HG02973 (cell line): ENCODE measurements at regions not wholly inside any gene's neighbourhood (a gene's known extent, or its start where the extent isn't known, plus 50 kb on each side); places are given as distances from the start of the nearest gene placed in this dataset.
"Not testable (repeated sequence)": the region's sequence is repeated elsewhere in the genome, so short reads cannot be mapped to it uniquely, and the experiment has no call there.

Experiments used
- ATAC-seq: cut with Tn5 transposase; IDR thresholded peaks from one replicate; pipeline ENCODE4 v1.9.1; 2021; ENCODE audit warnings: moderate library complexity; ENCODE audit not compliant: unreplicated experiment

DNA sequence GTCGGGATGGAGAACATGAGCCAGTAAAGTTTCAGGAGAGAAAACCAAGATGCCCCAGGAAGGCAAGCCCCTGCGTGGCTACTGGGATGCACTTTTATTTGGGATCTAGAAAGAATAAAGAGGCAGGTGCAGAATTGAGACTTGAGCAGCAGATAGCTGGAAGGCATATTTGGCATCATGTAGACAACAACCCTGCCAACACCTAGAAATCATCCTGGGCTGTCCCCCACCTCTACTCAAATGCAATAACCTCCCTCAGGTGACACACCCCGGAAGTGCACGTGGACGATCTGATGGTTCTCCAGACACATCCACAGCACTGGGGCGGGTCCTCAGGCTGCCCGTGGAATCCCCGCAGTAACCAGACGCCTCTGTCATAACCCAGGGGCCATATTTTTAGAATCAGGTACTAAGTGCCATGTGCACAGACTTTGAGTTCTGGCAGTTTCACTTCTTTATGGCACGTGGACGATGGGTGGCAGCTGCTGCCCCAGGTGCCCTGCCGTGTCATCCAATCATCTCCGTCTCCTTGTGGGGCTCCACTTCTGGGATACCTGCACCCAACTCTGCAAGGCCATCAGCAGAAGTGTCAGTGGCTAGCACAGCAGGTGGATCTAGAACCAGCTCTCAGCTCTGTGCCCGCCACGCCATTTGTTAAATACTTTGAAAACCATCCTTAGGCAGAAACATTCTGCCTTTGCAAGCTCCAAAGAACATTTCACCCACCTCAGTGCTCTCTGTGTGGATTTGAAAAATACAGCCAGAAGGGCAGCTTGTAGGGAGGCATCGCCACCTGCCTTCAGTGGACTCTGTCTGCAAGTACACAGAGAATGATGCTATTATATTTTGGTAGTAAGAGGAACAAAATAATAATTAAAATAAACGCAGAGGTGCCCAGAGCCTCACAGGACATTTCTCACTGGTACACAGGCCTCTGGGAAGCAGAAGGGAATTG is 771.7 kb upstream of the TMEM132C start:
- ATAC-seq, result no peak

DNA sequence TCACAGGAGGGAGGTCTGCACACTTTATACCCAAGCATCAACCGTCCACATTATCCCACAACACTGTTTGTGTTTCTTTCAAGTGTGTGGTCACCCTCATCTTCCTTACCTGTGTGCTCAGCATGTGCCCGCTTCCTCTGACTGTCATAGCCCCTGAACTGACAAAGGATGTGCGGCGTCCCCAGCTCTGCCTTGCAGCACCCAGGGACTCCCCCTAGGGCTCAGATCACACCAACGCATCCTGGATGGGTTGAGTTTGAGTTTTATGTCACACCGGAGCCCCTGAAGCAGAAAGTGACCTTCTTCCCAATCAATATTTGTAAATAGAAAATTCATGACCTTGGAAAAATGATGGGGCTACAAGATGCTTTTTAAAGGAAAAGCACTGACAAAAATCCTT is 770.7 kb upstream of the TMEM132C start:
- ATAC-seq, result no peak

DNA sequence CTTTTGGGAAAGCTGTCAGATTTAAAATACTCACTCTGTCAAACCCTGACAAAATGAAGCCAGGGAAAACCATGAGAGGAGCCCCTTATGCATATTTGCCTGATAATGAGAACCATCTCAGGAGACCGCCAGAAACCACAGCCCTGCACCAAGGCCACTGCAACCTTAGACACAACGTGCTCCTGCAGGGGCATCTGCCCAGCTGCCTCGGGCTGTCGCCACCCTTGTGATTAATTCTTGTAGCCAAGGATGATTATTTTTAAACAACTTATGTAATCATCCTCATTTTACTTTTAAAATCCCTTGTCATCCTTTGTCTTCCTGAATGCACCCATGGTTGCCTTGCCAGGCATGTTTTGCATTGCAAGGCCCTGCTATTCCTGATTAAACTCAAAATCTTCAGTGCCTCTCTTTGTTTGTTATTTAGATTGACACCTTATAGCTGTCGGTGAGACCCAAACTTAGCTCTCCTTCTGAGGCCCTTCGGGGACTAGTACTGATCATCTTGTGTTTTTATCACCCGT is 766.4 kb upstream of the TMEM132C start:
- ATAC-seq, result no peak

DNA sequence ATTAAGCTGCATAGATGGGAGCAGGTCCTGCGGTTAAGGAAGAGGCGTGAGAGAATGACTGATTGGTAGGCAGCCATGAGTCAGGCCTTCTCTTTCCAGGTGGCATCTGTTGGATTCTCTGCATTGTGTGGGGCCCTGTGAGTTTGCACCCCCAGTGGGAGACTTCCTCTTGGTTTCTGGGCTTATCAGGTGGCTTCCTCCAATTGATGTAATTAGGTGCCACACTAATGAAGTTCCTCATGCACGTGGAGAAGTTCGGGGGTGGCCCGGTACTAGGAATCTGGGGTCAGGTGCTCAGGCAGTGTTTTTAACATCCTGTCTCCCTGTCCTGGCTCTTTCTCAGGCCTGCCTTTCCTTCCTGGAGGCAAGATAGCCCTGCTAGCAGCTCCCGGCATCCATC is 765.1 kb upstream of the TMEM132C start:
- ATAC-seq, result no peak

DNA sequence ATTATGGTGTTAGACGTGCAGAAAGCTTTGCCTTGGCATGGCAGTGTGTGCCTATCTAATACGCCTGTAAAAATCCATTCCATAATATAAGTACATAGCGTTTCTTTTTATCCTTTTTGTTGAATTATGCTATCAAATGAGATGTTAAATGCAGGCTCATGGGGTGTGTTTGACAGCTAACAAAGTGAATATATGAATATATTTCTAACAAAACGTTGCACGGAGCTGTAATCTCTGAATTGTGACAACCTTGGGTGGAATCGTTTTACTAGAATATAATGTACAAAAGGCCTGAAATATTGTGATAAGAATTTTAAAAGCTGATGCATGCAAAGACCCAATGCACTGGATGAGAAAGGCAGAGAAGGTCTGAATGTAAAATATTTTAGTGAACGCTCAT is 763.7 kb upstream of the TMEM132C start:
- ATAC-seq, result no peak

DNA sequence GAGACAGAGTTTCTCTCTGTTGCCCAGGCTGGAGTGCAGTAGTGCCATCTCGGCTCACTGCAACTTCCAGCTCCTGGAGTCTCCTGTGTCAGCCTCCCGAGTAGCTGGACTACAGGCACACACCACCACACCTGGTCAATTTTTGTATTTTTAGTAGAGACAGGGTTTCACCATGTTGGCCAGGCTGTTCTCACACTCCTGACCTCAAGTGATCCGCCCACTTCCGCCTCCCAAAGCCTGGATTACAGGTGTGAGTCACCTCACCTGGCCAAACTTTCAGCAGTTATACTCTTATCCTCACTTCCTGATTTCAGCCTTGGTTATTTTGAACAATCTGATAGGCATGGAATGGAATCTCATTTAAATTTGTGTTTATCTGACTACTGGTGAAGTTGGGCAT is 763.0 kb upstream of the TMEM132C start:
- ATAC-seq, result not testable (repeated sequence)

DNA sequence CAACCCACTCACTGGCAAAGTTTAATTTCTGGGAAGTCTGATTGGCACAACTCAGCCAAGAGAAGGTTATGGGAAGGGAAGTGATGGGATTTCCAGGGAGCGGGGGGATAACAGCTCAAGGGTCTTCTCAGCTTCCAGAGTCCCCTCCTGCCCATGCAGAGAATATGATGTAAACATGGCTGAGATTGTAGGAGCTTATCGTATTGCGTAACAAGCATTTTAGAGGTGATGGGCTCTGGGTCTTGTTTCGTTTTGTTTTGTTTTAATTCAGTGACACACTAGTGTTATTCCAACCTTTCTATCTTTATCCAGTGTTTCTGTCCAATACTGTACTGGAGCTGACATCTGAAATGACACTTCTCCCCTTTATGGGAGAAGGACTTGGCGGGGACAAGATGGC is 762.1 kb upstream of the TMEM132C start:
- ATAC-seq, result no peak

DNA sequence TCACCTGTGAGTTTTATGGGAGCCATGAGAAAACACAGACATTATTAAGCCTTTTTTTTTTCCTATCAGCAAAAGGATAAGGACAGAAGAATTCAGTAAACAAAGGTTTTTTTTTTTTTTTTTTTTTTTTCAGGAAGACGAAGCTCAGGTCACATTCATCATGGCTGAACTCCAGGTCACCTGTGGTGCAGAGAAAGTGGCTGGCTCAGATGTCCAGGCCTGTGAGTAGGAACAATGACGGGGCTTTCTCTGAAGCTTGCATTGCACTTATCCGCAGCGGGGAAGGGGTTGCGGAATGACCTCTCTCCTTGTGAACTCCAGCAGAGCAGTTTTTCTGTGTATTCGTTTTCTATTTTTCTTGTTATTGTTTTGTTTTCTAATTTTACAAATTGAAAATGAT is 759.6 kb upstream of the TMEM132C start:
- ATAC-seq, result no peak

DNA sequence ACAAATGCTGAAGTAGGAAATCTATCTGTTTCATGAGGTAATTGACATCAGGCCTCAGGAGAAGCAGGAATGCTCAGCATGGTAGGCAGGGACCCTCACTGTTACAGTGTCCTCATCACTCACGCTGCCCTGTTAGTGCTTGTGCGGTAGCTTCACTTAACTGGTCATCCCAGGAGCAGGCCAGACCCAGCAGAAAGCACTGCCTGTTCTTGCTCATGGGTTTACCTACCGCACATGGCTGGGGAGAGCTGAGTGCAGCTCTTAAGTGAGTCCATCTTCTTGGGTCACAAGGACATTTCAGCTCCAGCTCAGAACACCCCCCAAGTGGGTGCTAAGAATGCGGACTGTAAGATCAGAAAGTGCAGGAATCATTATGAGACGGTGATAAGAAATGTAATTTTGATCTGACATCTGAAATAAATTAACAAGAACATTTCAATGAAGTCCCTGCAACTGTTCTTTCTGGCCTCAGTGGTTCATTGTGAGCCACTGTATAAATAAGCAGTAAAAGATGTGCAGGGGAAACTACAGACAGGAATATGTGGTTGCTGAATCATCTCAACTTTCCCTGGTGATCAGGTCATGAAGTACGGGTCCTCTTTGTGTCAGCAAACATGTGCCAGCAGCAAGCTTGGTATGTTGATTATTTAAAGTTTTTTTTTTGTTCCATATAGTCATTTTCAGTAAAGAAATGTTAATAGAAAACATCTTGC is 757.7 kb upstream of the TMEM132C start:
- no peak for ATAC-seq

DNA sequence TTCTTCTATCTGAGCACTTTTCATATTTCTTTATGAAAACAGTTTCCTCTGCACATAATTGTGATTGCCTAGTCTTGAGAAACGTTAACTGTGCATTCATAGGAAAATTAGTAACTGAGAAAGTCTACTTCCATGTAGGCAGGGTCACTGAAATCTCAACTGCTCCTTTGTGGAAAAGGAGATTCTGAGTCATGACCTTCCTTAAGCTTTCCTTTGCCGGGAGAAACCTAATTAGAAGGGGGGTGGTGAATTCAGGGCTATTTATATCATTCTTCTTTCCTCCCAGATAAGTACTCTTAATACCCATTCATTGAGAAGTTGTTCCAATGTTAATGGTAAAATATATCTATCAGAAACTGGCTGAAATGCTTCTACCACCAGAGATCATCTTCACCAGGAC is 751.0 kb upstream of the TMEM132C start:
- no peak for ATAC-seq

DNA sequence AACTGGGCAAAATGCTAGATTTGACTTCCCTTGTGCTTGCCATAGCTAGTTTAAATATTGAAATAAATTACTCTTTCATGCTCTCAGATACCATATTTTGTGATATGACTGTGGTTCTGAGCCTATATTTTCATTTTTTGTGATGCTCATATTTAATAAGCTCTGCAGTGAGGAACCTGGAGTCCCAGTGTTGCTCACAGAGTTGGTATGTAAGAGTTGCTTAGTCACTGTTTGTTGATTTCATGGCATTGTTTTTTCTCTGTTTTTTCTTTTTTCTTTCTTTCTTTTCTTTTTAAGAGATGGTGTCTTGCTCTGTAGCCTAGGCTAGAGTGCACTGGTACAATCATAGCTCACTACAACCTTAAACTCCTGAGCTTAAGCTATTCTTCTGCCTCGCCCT is 750.5 kb upstream of the TMEM132C start:
- no peak for ATAC-seq

DNA sequence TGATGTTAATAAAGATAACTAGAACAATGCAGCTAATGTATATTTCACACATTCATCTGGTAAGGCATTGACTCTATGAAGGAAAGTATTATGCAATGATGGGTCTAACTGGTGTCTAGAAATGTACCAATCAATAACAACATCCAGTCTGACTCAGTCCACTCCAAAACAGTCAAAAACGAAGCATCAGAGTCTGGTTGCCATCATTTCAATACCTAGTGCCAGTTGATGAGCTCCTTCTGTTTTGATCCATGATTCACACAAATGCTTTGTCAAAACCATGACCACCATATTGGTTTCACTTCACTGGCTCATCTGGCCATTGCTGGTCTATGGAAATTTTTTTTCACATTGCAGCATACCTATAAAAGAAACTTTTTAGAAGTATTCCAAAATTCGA is 747.2 kb upstream of the TMEM132C start:
- ATAC-seq, result no peak

DNA sequence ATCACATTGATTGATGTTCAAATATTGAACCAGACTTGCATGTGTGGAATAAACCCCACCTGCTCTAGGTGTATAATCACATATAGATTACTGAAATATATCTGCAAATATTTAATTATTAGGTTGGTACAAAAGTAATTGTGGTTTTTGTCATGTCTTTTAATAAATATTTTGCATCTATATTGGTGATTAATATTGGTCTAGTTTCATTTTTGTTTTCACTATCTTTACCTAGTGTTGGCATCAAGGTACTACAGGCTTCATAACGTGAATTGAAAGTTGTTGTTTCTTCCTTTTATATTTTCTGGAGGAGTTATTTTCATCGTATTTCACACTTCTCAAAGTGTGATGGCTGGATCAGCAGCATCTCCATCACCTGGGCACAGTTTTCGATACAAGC is 740.0 kb upstream of the TMEM132C start:
- no peak for ATAC-seq

DNA sequence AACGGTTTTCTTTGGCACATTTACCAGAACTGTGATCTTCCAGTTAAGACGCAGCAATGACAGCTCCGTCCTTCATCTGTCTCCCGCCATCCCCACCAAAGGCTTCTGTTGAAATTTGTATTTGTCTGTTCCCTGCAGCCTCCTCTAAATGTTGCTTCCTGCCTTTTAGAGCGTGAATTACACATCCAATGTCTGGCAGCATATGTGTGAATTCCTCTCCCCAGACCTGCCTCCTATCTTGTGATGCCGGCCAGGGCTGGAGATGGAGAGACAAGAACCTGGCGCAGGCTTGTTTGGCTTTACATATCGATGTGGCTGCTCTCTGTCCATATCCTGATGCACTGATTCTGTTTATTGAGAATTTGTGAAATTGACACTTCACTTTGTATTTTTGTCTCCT is 738.4 kb upstream of the TMEM132C start:
- no peak for ATAC-seq

DNA sequence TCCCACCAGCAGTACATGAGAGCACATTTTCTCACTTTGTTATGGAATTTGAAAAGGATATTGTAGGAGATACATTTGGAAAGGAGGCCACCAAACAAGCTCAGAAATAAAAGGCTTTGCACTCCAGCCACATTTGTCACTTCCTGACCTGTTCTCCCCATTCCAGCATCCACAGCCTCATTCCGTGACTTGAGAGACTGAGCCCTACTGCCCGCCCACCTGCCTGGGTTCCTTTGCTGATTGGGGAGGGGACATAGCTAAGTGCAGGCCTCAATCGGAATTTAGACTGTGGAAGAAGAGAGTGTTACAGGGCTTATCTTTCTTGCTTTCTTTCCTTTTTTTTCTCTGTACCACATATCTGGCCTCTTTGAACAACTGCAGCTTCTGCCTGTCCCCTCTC is 735.4 kb upstream of the TMEM132C start:
- no peak for ATAC-seq

DNA sequence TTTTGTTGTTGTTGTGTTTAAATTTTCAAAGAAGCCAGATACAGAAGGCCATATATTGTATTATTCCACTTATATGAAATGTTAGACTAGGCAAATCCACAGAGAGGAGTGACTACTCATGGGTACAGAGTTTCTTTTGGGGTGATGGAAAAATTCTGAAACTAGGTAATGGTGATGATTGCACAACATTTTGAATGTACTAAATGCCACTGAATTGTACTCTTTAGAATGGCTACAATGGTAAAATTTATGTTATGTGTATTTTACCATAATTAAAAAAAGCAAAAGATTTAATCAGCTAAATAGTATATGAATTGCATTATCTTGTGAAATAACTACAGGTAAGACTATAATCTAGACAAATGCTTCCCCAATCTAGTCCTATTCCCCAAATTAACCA is 733.6 kb upstream of the TMEM132C start:
- no peak for ATAC-seq

DNA sequence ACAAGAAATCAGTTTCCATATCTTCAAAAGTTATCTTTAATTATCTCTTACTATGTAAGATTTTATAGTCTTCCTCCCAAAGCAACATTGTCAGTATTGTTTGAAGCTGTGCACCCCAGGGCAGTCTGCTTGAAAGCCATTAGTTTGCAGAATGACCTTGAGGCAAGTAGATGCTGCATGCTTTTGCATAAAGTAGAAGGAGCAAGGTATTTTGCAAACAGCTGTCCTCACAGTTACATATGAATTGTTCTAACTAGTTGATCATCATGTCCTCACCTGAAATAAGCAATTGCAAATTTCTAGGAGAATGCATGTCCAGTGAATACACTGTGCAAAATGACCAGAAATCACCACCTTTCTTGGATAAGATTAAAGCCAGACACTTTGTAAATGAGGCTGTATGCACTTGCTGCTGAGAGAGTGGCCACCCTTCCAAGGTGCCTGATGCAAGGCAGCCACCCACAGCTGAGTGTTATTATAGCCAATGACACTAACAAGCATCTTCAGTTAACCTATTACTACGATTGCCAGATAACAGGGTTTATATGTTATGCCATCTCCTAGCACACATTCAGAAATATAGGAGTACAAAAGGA is 730.0 kb upstream of the TMEM132C start:
- ATAC-seq, result no peak

DNA sequence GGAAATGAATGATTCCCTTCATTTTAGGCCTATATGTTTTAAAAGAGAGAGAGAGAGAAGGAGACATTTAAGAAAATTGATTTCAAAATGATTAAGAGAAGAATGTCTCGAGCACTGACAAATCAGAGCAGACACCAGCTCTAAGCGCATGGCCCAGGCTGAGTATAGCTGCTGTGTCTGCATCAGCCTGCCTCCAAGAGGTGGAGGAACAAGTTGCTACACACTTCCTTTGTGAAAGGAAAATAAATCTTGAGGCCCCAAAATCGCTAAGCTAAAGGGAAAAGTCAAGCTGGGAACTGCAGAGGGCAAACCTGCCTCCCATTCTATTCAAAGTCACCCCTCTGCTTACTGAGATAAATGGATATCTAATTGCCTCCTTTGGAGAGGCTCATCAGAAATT is 728.7 kb upstream of the TMEM132C start:
- no peak for ATAC-seq

DNA sequence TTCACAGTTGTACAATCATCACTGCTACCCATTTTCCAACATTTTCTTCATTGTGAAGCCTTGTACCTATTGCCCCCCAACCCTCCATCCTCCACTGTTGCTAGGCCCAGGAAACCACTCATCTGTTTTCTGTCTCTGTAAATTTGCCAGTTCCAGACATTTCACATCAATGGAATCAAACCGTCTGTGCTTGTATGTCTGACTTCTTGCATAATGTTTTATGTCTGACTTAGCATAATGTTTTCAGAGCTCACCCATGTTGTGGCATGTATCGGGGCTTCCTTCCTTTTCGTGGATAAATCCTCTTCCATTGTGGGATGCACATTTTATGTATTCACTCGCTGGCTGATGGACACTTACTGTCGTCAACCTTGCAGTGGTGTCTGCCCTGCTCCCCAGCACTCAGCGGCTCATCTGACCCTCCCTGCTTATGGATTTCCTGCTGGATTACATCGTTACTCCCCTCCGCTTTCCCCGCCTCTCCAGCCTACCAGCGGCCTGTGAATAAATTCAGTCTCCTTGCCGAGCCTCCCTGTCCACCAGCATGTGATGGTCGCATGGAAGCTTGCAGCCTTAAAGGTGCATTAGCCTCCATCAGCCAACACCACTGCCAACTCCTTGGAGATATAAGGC is 727.6 kb upstream of the TMEM132C start:
- ATAC-seq, result no peak

DNA sequence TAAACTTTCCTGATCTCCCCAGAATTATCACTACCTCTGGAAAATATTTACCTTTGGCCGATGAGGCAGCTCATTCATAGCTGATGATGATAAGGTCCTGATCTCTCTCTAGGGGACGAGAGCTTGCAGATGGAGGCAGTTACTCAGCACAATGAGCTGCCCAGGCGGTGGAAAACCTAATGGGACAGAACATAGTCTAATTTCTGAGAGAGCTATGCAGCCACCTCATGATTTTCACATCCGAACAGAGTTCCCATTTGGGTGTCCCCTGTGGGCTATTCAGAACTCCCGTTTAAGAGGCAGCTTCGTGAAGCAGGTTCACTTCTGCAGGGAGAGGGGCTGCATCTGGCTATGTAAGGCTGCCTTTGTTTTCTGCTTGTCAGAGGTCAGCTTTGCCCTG is 724.6 kb upstream of the TMEM132C start:
- ATAC-seq, result no peak

DNA sequence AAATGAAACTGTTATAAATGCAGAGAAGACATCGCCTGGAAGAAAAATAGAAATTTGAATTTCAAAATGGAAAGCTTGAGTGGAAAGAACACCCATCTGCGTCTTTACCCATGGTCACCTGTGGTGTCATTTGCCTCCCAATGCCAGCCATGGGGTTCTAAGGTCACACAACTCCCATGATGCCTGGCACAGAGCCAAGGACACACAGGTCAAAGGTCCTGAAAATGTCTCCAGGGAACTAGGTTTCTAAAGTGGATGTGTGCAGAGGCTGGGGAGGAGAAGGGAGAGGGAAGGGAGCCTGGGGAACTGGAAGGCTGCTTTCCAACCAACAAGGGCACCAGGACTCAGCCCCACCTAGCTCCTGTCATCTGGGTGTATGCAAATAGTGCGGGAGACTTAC is 724.0 kb upstream of the TMEM132C start:
- no peak for ATAC-seq
